ENCODE measurements at regions not wholly inside any gene's neighbourhood (a gene's known extent, or its start where the extent isn't known, plus 50 kb on each side); places are given as distances from the start of the nearest gene placed in this dataset.

DNA sequence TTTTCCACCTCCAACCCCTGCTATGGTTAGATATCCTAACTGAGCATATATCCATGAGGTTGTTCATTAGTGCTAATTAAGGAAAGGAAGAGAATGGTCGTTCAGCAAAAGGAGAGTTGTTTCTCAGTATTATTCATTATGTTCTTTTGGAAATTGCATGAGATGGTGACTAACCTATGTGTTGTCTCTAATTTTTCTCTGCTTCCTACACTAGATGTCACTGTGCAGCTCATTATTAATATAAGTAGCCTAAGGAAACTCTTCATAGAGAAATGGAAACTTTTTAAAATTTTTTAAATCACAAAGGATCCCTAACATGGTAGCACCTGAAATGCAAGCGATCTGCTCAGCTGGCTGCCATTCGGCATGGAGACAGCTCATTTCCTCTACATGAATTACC is 67.7 kb upstream of the FAM9A start:
- H3K4me3 ChIP-seq (ENCODE audit: low read length), result no peak overlapping the region
- no peaks in the 10 kb centered on the region for H3K9me3 ChIP-seq (replicated peaks; ENCODE audit: low read length)
- H3K4me2 ChIP-seq (ENCODE audit: low read length), result no peak overlapping the region
- no peaks in the 10 kb centered on the region for H3K36me3 ChIP-seq (ENCODE audit: insufficient read depth, low read length)
- peaks cover 2% of the 10 kb centered on the region for H3K4me1 ChIP-seq (ENCODE audit: control insufficient read depth, insufficient read depth, low read length)
- H3K27me3 ChIP-seq (ENCODE audit: control insufficient read depth, insufficient read depth, low read length), result no peaks in the 10 kb centered on the region
- no peak overlapping the region for H3K9ac ChIP-seq (ENCODE audit: low read depth, low read length)

DNA sequence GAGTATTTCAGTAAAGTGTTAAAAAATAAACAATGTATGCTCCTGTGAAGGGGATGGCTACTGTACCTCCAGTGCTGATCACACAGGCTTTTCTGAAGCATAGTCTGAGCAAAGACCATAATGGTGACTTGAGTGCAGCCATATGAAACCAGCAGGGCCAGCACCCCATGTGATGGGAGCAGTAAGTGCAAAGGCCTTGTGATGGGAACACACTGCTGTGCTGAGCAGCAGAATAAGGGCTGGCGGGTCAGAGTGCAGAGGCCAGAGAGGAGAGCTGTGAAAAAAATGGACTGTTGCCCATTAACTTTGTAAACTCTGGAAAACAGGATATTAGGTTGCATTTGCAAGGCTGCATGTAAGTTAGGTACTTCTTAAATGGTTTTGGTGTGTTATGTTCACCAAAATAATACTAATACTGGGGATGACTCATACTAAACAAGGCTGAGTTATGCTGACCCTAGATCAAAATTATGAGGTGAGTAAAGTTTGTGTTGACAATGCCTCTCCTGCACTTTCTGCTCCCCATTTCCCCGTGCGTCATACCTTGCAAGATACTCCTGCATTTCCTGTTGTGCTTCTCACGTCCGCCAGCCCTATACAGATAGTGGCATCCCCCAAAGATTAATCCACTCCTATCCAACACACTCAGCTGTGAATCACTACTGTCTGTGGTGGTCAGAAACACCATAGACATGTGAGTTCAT is 67.0 kb upstream of the FAM9A start:
- Histone ChIP-seq H3K4me2 (ENCODE audit: low read length) (no peak overlapping the region), H3K9ac (ENCODE audit: low read depth, low read length) (no peak overlapping the region), H3K4me3 (ENCODE audit: low read length) (no peak overlapping the region), H3K4me1 (ENCODE audit: control insufficient read depth, insufficient read depth, low read length) (peaks cover 2% of the 10 kb centered on the region), H3K27me3 (ENCODE audit: control insufficient read depth, insufficient read depth, low read length) (no peaks in the 10 kb centered on the region), H3K36me3 (ENCODE audit: insufficient read depth, low read length) (no peaks in the 10 kb centered on the region), H3K9me3 (replicated peaks; ENCODE audit: low read length) (no peaks in the 10 kb centered on the region)

DNA sequence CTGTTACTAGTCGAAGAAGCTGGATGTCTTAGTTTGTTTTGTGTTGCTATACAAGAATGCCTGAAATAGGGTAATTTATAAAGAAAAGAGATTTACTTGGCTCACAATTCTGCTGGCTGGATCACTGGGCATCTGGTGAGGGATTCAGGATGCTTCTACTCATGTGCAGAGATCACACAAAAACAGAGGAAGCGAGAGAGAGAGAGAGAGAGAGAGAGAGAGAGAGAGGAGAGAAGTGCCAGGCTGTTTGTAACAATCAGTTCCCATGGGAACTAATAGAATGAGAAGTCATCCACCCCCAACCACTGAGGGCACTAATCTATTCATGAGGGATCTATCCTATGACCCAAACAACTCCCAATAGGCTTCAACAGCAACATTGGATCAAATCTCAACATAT is 66.2 kb upstream of the FAM9A start:
- peaks cover 2% of the 10 kb centered on the region for H3K4me1 ChIP-seq (ENCODE audit: control insufficient read depth, insufficient read depth, low read length)
- no peaks in the 10 kb centered on the region for H3K36me3 ChIP-seq (ENCODE audit: insufficient read depth, low read length)
- no peak overlapping the region for H3K4me3 ChIP-seq (ENCODE audit: low read length)
- no peaks in the 10 kb centered on the region for H3K9me3 ChIP-seq (replicated peaks; ENCODE audit: low read length)
- H3K9ac ChIP-seq (ENCODE audit: low read depth, low read length), result no peak overlapping the region
- H3K27me3 ChIP-seq (ENCODE audit: control insufficient read depth, insufficient read depth, low read length), result no peaks in the 10 kb centered on the region
- H3K4me2 ChIP-seq (ENCODE audit: low read length), result no peak overlapping the region

DNA sequence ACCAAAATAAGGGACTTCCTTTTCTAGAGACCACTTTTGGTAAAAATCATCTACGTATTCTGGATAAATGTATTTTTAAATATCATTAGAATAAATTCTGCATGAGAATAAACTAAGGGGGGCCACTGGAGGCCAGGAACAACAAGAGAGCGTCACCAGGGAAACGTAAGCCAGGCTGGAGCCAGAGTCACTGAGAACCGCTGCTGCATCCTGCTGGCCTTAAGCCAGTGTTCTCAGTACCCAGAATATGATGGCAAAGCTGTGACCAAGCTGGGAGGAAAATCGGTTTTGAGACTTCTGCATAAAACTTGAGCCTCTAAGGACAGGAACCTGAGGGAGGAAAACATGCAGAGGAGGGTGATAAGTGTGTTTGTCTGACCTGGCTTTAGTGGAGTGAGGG is 63.0 kb upstream of the FAM9A start:
- no peaks in the 10 kb centered on the region for H3K27me3 ChIP-seq (ENCODE audit: control insufficient read depth, insufficient read depth, low read length)
- no peaks in the 10 kb centered on the region for H3K9me3 ChIP-seq (replicated peaks; ENCODE audit: low read length)
- no peak overlapping the region for H3K9ac ChIP-seq (ENCODE audit: low read depth, low read length)
- H3K4me1 ChIP-seq (ENCODE audit: control insufficient read depth, insufficient read depth, low read length), result peaks cover 2% of the 10 kb centered on the region
- H3K4me3 ChIP-seq (ENCODE audit: low read length), result no peak overlapping the region
- H3K4me2 ChIP-seq (ENCODE audit: low read length), result no peak overlapping the region
- H3K36me3 ChIP-seq (ENCODE audit: insufficient read depth, low read length), result no peaks in the 10 kb centered on the region

DNA sequence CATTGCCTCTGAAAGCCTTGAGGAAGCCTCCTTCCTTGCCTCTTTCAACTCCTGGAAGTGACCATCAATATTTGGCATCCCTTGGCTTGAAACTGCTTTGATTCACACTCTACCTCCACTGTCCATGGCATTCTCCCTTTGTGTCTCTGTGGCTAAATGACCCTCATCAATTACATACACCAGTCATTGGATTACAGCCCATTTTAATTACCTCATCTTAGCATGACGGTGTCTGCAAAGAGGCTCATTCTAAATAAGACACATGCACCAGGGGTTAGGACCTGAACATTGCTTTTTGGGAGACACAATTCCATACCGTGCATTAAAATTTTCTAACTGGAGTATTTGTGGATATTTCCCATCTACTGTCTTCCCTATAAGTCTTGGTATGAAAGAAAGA is 60.7 kb upstream of the FAM9A start:
- H3K4me1 ChIP-seq (ENCODE audit: control insufficient read depth, insufficient read depth, low read length), result no peaks in the 10 kb centered on the region
- no peak overlapping the region for H3K4me2 ChIP-seq (ENCODE audit: low read length)
- no peaks in the 10 kb centered on the region for H3K27me3 ChIP-seq (ENCODE audit: control insufficient read depth, insufficient read depth, low read length)
- H3K9me3 ChIP-seq (replicated peaks; ENCODE audit: low read length), result no peaks in the 10 kb centered on the region
- no peak overlapping the region for H3K4me3 ChIP-seq (ENCODE audit: low read length)
- no peaks in the 10 kb centered on the region for H3K36me3 ChIP-seq (ENCODE audit: insufficient read depth, low read length)
- H3K9ac ChIP-seq (ENCODE audit: low read depth, low read length), result no peak overlapping the region

DNA sequence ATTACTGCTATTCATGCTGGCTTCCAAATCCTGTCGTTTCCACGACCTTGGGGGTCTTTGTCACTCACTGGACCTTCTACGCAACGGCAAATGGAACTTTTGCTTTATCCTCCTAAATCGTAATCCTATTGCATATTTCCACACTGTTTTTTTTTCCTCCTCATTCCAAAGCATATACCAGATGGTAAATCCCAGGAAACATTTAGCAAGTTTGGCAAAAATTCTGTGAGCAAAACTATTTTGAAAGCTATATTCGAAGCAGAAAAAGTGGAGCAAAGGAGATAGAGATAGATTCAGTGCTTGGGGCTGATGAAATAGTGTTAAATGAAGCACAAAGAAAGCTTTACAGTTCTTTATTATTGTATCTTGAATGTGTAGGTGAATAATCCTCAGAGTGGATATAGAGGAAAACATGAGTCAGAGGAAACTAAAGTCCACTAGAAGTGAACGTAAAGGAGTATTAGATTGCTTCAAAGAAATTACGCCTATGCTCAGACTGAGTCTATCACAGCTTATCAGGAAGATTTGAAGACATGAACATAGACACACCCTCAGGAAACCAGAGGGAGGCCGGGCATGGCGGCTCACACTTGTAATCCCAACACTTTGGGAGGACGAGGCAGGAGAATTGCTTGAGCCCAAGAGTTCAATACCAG is 50.2 kb upstream of the FAM9A start:
- Histone ChIP-seq H3K36me3 (ENCODE audit: insufficient read depth, low read length) (no peaks in the 10 kb centered on the region), H3K4me3 (ENCODE audit: low read length) (no peak overlapping the region), H3K27me3 (ENCODE audit: control insufficient read depth, insufficient read depth, low read length) (no peaks in the 10 kb centered on the region), H3K9me3 (replicated peaks; ENCODE audit: low read length) (peaks cover 7% of the 10 kb centered on the region), H3K9ac (ENCODE audit: low read depth, low read length) (no peak overlapping the region), H3K4me1 (ENCODE audit: control insufficient read depth, insufficient read depth, low read length) (no peaks in the 10 kb centered on the region), H3K4me2 (ENCODE audit: low read length) (no peak overlapping the region)
